ENCODE measurements at regions not wholly inside any gene's neighbourhood (a gene's known extent, or its start where the extent isn't known, plus 50 kb on each side); places are given as distances from the start of the nearest gene placed in this dataset.

- no peak for TF ChIP-seq CTCF (IDR thresholded peaks at IDR 0.05)
- TF ChIP-seq POLR2A (IDR thresholded peaks at IDR 0.05) = no peak
Observed at GRCh38 chr6:44622555-44622954, 235.0 kb downstream of the CDC5L start.

All from Peyer's patch (tissue), 4 donors.